ENCODE measurements at regions not wholly inside any gene's neighbourhood (a gene's known extent, or its start where the extent isn't known, plus 50 kb on each side); places are given as distances from the start of the nearest gene placed in this dataset.
"Not testable (repeated sequence)": the region's sequence is repeated elsewhere in the genome, so short reads cannot be mapped to it uniquely, and the experiment has no call there.

DNA sequence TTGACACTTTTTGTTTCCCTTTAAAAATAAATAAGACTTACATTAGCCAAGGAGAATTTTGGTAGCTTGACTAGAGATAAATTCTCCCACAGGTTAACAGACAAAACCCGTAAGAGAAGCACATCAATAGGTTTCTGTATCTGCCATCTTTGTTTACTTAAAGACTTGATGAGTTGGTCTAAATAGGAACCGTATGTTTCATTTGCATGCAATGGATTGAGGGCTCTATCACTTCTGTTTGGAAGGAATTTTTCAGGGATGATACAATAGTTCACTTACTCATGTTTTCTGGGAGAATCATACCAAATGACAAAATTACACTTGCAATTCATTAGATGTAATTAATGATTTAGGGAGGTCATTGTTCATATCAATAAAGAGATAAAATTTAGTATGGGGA is 631.5 kb upstream of the NR2F2 start:
- H3K27me3 ChIP-seq (ENCODE audit: control insufficient read depth in 1 of 2, insufficient read depth in 2 of 2, low read length in 2 of 2) = no peaks in the 10 kb centered on the region
- no peak overlapping the region for H3K4me3 ChIP-seq (ENCODE audit: low read depth in 1 of 2, low read length in 2 of 2)
- no peaks in the 10 kb centered on the region for H3K4me1 ChIP-seq (ENCODE audit: control insufficient read depth in 1 of 2, insufficient read depth in 2 of 2, low read length in 2 of 2)
- peaks cover 12 to 36% of the 10 kb centered on the region in 2 donors for H3K9me3 ChIP-seq (ENCODE audit: control insufficient read depth in 1 of 2, low read length in 2 of 2)
- H3K36me3 ChIP-seq (ENCODE audit: control insufficient read depth in 1 of 2, insufficient read depth in 2 of 2, low read length in 2 of 2) = no peaks in the 10 kb centered on the region
- H3K9ac ChIP-seq (ENCODE audit: low read depth in 1 of 2, low read length in 2 of 2) = no peak overlapping the region
- no peak overlapping the region for H3K27ac ChIP-seq (ENCODE audit: low read depth, low read length)

DNA sequence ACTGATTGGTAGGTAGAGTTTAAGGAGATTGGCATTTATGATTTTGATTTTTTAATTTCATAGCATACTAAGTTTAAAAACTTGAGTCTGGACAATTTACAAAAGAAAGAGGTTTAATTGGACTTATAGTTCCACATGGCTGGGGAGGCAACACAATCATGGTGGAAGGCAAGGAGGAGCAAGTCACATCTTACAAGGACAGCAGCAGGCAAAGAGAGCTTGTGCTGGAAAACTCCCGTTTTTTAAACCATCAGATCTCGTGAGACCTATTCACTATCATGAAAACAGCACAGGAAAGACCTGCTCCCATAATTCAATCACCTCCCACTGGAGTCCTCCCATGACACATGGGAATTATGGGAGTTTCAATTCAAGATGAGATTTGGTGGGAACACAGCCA is 630.9 kb upstream of the NR2F2 start:
- peaks cover 12 to 30% of the 10 kb centered on the region in 2 donors for H3K9me3 ChIP-seq (ENCODE audit: control insufficient read depth in 1 of 2, low read length in 2 of 2)

DNA sequence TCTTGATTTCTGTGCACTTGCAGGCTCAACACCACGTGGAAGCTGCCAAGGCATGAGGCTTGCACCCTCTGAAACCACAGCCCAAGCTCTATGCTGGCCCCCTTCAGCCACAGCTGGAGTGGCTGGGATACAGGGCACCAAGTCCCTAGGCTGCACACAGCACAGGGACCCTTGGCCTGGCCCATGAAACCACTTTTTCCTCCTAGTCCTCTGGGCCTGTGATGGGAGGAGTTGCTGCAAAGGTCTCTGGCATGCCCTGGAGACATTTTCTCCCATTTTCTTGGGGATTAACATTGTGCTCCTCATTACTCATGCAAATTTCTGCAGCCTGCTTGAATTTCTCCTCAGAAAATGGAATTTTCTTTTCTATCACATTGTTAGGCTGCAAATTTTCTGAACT is 629.8 kb upstream of the NR2F2 start:
- H3K9ac ChIP-seq (ENCODE audit: low read depth in 1 of 2, low read length in 2 of 2); H3K27me3 ChIP-seq (ENCODE audit: control insufficient read depth in 1 of 2, insufficient read depth in 2 of 2, low read length in 2 of 2); H3K4me1 ChIP-seq (ENCODE audit: control insufficient read depth in 1 of 2, insufficient read depth in 2 of 2, low read length in 2 of 2); H3K36me3 ChIP-seq (ENCODE audit: control insufficient read depth in 1 of 2, insufficient read depth in 2 of 2, low read length in 2 of 2); H3K4me3 ChIP-seq (ENCODE audit: low read depth in 1 of 2, low read length in 2 of 2); H3K27ac ChIP-seq (ENCODE audit: low read depth, low read length): not testable (repeated sequence)
- H3K9me3 ChIP-seq (ENCODE audit: control insufficient read depth in 1 of 2, low read length in 2 of 2) = peaks cover 5 to 21% of the 10 kb centered on the region in 2 donors

More for the DNA sequence above, 630.9 kb upstream of the NR2F2 start:
- H3K36me3 ChIP-seq (ENCODE audit: control insufficient read depth in 1 of 2, insufficient read depth in 2 of 2, low read length in 2 of 2) = no peaks in the 10 kb centered on the region
- no peak overlapping the region for H3K27ac ChIP-seq (ENCODE audit: low read depth, low read length)
- H3K4me1 ChIP-seq (ENCODE audit: control insufficient read depth in 1 of 2, insufficient read depth in 2 of 2, low read length in 2 of 2) = no peaks in the 10 kb centered on the region
- H3K27me3 ChIP-seq (ENCODE audit: control insufficient read depth in 1 of 2, insufficient read depth in 2 of 2, low read length in 2 of 2) = no peaks in the 10 kb centered on the region
- H3K4me3 ChIP-seq (ENCODE audit: low read depth in 1 of 2, low read length in 2 of 2) = no peak overlapping the region
- no peak overlapping the region for H3K9ac ChIP-seq (ENCODE audit: low read depth in 1 of 2, low read length in 2 of 2)

DNA sequence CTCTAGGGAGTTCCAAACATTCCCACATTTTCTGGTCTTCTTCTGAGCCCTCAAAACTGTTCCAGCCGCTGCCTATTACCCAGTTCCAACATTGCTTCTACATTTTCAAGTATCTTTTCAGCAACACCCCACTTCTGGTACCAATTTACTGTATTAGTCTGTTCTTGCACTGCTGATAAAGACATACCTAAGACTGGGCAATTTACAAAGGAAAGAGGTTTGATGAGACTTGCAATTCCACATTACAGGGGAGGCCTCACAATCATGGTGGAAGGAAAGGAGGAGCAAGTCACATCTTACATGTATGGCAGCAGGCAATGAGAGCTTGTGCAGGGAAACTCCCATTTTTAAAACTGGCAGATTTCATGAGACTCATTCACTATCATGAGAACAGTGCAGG is 629.1 kb upstream of the NR2F2 start:
- Histone ChIP-seq H3K27me3 (ENCODE audit: control insufficient read depth in 1 of 2, insufficient read depth in 2 of 2, low read length in 2 of 2) (no peaks in the 10 kb centered on the region), H3K27ac (ENCODE audit: low read depth, low read length) (no peak overlapping the region), H3K9me3 (ENCODE audit: control insufficient read depth in 1 of 2, low read length in 2 of 2) (peaks cover 5 to 21% of the 10 kb centered on the region in 2 donors), H3K36me3 (ENCODE audit: control insufficient read depth in 1 of 2, insufficient read depth in 2 of 2, low read length in 2 of 2) (no peaks in the 10 kb centered on the region), H3K4me3 (ENCODE audit: low read depth in 1 of 2, low read length in 2 of 2) (no peak overlapping the region), H3K9ac (ENCODE audit: low read depth in 1 of 2, low read length in 2 of 2) (no peak overlapping the region), H3K4me1 (ENCODE audit: control insufficient read depth in 1 of 2, insufficient read depth in 2 of 2, low read length in 2 of 2) (no peaks in the 10 kb centered on the region)

DNA sequence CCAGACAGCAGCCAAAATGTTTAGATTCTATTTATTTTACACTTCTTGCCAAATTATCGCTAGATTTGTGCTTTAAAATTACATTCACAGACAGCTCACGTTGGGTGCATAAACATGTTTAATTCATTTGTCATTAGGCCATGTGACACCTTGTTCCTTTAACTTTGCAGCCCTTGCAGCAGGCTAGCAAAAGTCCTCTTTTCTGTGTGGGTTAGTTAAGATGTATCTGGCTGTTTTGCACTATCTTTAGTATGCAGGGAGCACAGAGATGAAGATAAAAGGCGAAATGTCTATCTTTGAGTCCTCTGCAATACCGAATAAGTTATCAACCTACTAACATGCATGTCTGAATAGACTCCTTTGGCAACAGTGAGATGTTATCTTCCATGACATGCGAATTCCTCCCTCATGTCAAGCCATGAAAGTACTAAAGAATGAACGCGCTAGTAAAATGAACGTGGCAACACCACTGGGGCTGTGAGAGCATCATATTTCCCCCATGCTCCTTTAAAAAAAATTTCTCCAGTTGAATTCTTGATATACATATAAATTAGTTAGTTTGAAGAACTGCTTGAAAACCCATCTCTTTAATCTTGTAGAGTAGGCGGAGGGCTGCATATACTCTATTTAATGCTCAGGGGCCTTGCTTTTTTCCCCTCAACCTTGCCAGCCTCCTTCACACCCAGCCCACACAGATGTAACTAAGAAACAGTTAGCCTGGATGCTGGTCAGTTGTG is 620.4 kb upstream of the NR2F2 start:
- H3K27me3 ChIP-seq (ENCODE audit: control insufficient read depth in 1 of 2, insufficient read depth in 2 of 2, low read length in 2 of 2) = no peaks in the 10 kb centered on the region
- H3K27ac ChIP-seq (ENCODE audit: low read depth, low read length) = no peak overlapping the region
- H3K36me3 ChIP-seq (ENCODE audit: control insufficient read depth in 1 of 2, insufficient read depth in 2 of 2, low read length in 2 of 2) = no peaks in the 10 kb centered on the region
- H3K4me1 ChIP-seq (ENCODE audit: control insufficient read depth in 1 of 2, insufficient read depth in 2 of 2, low read length in 2 of 2) = no peaks in the 10 kb centered on the region
- no peak overlapping the region for H3K4me3 ChIP-seq (ENCODE audit: low read depth in 1 of 2, low read length in 2 of 2)
- H3K9ac ChIP-seq (ENCODE audit: low read depth in 1 of 2, low read length in 2 of 2) = no peak overlapping the region
- no peaks in the 10 kb centered on the region for H3K9me3 ChIP-seq (ENCODE audit: control insufficient read depth in 1 of 2, low read length in 2 of 2)

DNA sequence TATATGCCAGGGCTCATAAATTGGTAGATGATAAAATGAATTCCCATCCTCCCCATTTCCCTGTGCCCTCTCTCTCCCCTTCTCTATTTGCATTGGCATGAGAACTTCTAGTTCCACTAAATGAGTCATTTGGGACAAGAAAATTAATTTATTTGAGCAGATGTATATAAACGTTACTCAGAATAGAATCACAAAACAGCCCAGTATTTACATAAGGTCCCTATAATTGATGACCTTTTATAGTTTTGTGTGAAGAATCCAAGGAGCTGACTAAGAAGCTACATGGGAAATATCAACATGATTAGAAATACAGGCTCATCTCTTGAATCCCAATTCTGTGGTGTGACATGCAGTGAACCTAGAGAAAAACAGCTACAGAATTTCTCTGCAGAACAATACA is 617.7 kb upstream of the NR2F2 start:
- no peak overlapping the region for H3K27ac ChIP-seq (ENCODE audit: low read depth, low read length)
- H3K9me3 ChIP-seq (ENCODE audit: control insufficient read depth in 1 of 2, low read length in 2 of 2) = no peaks in the 10 kb centered on the region
- H3K4me1 ChIP-seq (ENCODE audit: control insufficient read depth in 1 of 2, insufficient read depth in 2 of 2, low read length in 2 of 2) = no peaks in the 10 kb centered on the region
- H3K4me3 ChIP-seq (ENCODE audit: low read depth in 1 of 2, low read length in 2 of 2) = no peak overlapping the region
- H3K27me3 ChIP-seq (ENCODE audit: control insufficient read depth in 1 of 2, insufficient read depth in 2 of 2, low read length in 2 of 2) = no peaks in the 10 kb centered on the region
- no peak overlapping the region for H3K9ac ChIP-seq (ENCODE audit: low read depth in 1 of 2, low read length in 2 of 2)
- H3K36me3 ChIP-seq (ENCODE audit: control insufficient read depth in 1 of 2, insufficient read depth in 2 of 2, low read length in 2 of 2) = no peaks in the 10 kb centered on the region

DNA sequence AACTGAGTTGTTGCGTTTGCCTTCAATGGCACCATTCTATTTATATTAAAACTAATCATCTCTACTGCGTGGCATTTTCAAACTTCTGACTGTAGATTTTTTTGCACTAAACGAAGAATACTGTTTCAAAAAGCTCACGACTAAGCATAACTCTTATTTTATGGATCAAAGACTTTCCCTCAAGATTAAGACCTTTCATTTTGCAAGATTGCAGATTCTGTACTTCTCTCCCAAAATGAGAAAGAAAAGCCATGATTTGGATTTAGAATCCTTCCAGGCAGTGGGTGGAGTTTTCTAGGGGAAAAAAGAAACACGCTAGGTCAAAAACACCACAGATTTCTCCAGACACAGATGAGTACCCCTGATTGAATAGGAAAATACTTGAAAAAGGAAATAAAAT is 617.2 kb upstream of the NR2F2 start:
- Histone ChIP-seq H3K27ac (ENCODE audit: low read depth, low read length) (no peak overlapping the region), H3K9me3 (ENCODE audit: control insufficient read depth in 1 of 2, low read length in 2 of 2) (no peaks in the 10 kb centered on the region), H3K4me3 (ENCODE audit: low read depth in 1 of 2, low read length in 2 of 2) (no peak overlapping the region), H3K36me3 (ENCODE audit: control insufficient read depth in 1 of 2, insufficient read depth in 2 of 2, low read length in 2 of 2) (no peaks in the 10 kb centered on the region), H3K27me3 (ENCODE audit: control insufficient read depth in 1 of 2, insufficient read depth in 2 of 2, low read length in 2 of 2) (no peaks in the 10 kb centered on the region), H3K4me1 (ENCODE audit: control insufficient read depth in 1 of 2, insufficient read depth in 2 of 2, low read length in 2 of 2) (no peaks in the 10 kb centered on the region), H3K9ac (ENCODE audit: low read depth in 1 of 2, low read length in 2 of 2) (no peak overlapping the region)

DNA sequence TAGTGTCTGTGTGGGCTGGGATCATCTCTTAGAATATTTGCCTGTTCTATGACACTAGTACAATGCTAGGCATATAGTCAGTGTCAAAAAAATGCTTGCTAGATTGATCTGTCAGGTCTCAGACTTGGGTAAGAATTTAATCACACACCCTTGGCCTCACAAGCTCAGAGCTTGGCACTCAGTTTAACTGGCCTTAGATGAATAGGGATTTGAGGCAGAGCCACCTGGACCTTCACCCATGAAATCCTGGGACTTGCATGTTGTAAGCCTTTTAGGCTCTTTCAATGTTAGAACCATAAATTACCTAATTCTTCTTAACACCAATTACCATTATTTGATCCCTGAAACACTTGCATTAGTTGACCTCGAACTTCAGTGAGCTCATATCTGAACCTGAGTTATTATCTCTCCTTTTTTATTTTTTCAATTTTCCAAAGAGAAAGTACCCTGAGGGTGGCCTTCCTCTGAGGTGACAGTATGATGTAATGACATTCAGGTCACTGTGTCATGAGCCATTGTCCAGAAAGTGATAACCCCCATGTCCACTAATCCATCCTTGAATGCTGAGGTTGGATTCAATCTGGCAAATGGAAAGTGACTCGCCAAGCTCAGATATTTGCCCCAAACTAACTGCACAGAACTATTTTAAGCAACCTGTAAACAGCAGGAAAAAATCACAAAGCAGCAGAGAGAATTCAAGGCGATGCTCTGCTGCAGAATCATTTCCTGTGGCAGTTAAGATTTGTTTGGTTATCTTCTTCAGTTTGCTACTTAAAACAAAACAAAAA is 615.2 kb upstream of the NR2F2 start:
- H3K9ac ChIP-seq (ENCODE audit: low read depth in 1 of 2, low read length in 2 of 2) = no peak overlapping the region
- no peak overlapping the region for H3K4me3 ChIP-seq (ENCODE audit: low read depth in 1 of 2, low read length in 2 of 2)
- H3K4me1 ChIP-seq (ENCODE audit: control insufficient read depth in 1 of 2, insufficient read depth in 2 of 2, low read length in 2 of 2) = no peaks in the 10 kb centered on the region
- H3K36me3 ChIP-seq (ENCODE audit: control insufficient read depth in 1 of 2, insufficient read depth in 2 of 2, low read length in 2 of 2) = no peaks in the 10 kb centered on the region
- H3K27me3 ChIP-seq (ENCODE audit: control insufficient read depth in 1 of 2, insufficient read depth in 2 of 2, low read length in 2 of 2) = no peaks in the 10 kb centered on the region
- H3K27ac ChIP-seq (ENCODE audit: low read depth, low read length) = no peak overlapping the region
- H3K9me3 ChIP-seq (ENCODE audit: control insufficient read depth in 1 of 2, low read length in 2 of 2) = no peaks in the 10 kb centered on the region

DNA sequence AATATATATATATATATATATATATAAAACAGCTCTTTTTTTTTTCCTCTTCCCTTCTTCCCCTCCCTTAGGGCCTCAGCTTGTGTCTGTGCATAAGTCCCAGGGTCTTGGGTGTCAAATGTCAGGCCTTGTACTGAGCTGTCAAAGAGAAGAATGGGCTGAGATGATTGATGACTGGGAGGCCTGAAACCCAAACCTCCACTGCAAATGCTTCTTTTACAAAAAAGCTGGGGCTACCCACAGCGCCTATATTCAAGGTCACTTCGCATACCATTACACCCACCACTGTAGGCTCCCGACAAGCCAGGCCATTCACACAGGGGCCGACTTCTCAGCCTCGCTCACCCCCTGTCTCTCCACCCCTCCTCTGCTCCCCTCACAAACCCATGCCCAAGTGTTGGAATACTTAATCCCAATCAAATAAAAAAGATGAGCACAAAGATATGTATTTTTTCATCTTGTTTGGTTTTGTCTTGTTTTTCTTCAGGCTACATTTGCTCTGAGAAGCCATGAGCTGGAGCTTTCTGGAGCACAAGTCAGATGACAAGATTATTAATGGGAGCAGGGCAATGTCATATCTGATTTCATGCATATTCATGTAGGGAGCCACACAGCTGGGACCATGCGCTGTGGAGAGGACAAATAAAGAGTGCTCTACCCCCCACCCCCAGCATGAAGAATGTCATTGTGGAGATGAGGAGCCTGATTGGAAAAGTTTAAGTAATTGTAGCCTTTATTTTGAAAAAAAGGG is 614.4 kb upstream of the NR2F2 start:
- H3K4me1 ChIP-seq (ENCODE audit: control insufficient read depth in 1 of 2, insufficient read depth in 2 of 2, low read length in 2 of 2) = no peaks in the 10 kb centered on the region
- H3K9me3 ChIP-seq (ENCODE audit: control insufficient read depth in 1 of 2, low read length in 2 of 2) = no peaks in the 10 kb centered on the region
- H3K27ac ChIP-seq (ENCODE audit: low read depth, low read length) = no peak overlapping the region
- no peak overlapping the region for H3K4me3 ChIP-seq (ENCODE audit: low read depth in 1 of 2, low read length in 2 of 2)
- H3K9ac ChIP-seq (ENCODE audit: low read depth in 1 of 2, low read length in 2 of 2) = no peak overlapping the region
- no peaks in the 10 kb centered on the region for H3K36me3 ChIP-seq (ENCODE audit: control insufficient read depth in 1 of 2, insufficient read depth in 2 of 2, low read length in 2 of 2)
- no peaks in the 10 kb centered on the region for H3K27me3 ChIP-seq (ENCODE audit: control insufficient read depth in 1 of 2, insufficient read depth in 2 of 2, low read length in 2 of 2)

DNA sequence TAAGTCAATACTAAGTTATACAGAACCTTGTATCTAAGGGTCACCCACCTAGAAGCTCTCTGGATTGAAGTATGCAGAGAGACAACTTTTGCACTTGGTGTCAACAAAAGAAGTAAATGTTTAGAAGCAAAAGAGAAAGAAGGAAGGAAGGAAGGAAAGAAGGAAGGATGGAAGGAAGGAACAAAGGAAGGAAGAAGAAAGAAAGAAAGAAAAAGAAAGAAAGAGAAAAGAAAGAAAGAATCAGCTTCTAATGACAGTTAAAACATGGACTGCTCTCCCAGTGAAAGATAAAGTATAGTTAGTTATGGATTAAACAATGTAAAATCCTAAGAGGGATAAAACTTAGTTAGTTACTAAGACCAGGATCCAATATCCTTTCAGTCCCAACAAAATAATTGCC is 613.8 kb upstream of the NR2F2 start:
- Histone ChIP-seq H3K27ac (ENCODE audit: low read depth, low read length) (no peak overlapping the region), H3K36me3 (ENCODE audit: control insufficient read depth in 1 of 2, insufficient read depth in 2 of 2, low read length in 2 of 2) (no peaks in the 10 kb centered on the region), H3K9ac (ENCODE audit: low read depth in 1 of 2, low read length in 2 of 2) (no peak overlapping the region), H3K9me3 (ENCODE audit: control insufficient read depth in 1 of 2, low read length in 2 of 2) (no peaks in the 10 kb centered on the region), H3K27me3 (ENCODE audit: control insufficient read depth in 1 of 2, insufficient read depth in 2 of 2, low read length in 2 of 2) (no peaks in the 10 kb centered on the region), H3K4me1 (ENCODE audit: control insufficient read depth in 1 of 2, insufficient read depth in 2 of 2, low read length in 2 of 2) (no peaks in the 10 kb centered on the region), H3K4me3 (ENCODE audit: low read depth in 1 of 2, low read length in 2 of 2) (no peak overlapping the region)

Data from duodenal mucosa (tissue), 2 donors.